Hematopoietic multipotent progenitor cell treated with erythropoietin and hydrocortisone succinate and interleukin-3 and kit ligand, for 4 days (in vitro differentiated cells): ENCODE measurements at regions not wholly inside any gene's neighbourhood (a gene's known extent, or its start where the extent isn't known, plus 50 kb on each side); places are given as distances from the start of the nearest gene placed in this dataset.
"Not testable (repeated sequence)": the region's sequence is repeated elsewhere in the genome, so short reads cannot be mapped to it uniquely, and the experiment has no call there.

Source experiments
- DNase-seq: peaks from one replicate; pipeline ENCODE4 v3.0.0-alpha.2; 2015

DNA sequence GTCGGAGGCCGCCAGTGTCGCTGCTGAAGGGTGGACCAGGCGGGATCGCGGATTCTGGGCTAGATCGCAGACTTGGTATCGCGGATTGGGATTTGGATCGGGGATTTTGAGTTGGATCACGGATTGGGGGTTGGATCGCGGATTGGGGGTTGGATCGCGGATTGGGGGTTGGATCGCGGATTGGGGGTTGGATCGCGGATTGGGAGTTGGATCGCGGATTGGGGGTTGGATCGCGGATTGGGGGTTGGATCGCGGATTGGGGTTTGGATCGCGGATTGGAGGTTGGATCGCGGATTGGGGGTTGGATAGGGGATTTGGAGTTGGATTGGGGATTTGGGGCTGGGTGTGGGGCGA is 93.1 kb upstream of the THOC3 start:
- not testable (repeated sequence) for DNase-seq

DNA sequence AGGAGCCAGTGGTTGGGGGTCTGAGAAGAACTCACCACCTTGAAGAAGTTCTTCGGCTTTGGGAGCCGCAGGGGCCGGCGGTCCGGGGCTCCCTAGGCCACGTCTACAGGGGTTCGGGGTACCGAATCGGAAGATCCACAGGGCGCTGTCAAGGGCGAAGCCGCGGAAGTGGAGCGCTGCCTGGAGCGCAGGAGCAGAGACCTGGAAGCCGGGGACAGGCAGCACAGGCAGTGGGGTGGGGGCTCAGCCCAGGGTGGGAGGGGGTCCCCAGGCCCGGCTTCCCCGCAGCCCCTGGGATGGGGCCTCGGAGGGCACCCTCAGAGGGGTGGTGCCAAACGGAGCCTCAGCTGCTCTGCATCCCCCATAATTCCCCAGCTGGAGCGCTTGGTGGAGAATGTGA is 93.5 kb upstream of the THOC3 start:
- DNase-seq = not testable (repeated sequence)

DNA sequence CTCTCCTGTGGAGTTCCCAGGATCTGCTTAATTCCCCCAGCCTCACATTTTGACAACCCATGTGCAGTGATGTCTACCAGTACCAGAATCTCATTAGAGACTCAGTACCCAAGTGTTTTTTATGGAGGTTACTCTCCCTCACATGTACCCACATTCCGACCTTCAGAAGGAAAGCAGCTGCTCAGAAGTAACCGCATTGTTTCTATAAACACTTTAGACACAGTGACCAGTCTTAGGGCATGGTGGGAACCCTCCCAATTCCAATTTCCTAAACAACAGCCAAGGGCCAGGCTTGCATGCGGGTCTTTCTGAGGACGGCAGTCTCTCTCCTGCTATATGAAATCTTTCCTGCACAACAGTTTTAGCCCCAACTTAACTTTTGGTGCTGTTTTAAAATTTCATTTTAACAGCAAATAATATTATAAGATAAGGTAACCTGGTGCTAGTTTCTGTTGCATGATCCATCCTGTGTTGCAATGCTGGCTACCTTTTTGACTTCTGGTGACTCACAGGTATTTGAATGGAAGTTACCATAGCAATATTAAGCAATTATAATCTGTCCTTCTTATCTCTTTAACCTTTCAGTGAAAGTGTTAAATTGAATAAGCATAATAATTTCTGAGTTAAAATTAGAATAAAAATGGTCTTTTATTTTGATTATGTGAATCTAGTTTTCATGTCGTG is 98.3 kb upstream of the THOC3 start:
- DNase-seq = not testable (repeated sequence)

DNA sequence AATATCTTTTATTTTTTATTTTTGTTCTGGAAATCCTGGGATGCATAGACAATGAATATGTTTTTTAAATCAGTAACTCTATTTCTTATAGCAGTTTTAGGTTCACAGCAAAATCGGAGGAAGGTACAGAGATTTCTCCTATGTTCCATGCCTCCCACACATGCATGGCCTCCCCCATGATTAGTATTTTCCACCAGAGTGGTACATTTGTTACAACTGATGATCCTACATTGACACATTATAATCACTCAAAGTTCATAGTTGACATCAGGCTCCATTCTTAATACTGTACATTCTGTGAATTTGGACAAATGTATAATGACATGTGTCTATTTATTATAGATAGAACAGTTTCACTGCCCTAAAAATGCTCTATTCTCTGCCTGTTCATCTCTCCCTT is 99.0 kb upstream of the THOC3 start:
- not testable (repeated sequence) for DNase-seq

DNA sequence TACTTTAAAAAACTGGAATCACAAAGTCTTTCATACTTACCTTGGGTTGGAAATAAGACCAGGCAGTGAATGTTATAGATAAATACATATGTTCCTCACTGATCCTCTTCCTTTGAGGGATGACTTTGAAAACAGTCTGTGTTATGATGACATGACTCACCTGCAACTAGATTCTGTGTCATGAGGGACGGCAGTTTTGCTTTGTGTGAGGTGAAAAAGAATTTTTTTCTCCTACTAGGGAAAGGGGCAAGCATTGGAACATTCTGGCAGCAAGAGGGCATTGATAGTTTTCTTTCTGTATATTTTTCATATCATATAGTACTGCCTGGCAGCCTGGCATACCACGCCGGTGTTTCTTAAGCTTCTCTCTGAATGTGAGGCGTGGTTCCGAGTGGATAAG is 99.8 kb upstream of the THOC3 start:
- DNase-seq = not testable (repeated sequence)

DNA sequence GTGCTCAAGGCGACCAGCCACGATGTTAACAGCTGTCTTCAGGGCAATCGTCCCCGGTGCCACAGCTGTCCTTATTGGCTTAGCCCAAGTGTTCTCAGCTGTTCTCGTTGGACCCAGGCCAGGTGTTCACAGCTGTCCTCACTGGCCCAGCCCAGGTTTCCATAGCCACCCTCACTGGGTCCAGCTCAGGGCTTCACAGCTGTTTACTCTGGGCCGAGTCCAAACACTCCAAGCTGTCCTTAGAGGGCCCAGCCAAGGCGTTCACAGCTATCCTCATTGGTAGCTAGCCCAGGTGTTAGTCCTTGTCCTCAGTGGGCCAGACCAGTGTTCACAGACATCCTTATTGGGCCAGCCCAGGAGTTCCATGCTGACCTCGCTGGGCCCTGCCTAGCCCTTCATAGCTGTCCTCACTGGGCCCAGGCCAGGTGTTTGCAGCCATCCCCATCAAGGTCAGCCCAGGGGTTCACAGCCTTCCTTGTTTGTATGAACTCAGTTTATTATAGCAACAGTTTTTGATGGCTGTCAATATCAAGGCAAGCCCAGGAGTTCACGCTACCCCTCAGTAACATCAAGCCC is 106.0 kb upstream of the THOC3 start:
- DNase-seq = not testable (repeated sequence)

DNA sequence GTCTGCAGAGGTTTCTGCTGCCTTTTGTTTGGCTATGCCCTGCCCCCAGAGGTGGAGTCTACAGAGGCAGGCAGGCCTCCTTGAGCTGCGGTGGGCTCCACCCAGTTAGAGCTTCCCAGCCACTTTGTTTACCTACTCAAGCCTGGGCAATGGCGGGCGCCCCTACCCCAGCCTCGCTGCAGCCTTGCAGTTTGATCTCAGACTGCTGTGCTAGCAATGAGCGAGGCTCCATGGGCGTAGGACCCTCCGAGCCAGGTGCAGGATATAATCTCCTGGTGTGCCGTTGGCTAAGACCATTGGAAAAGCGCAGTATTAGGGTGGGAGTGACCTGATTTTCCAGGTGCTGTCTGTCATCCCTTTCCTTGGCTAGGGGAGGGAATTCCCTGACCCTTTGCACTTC is 115.6 kb upstream of the THOC3 start:
- DNase-seq = not testable (repeated sequence)

DNA sequence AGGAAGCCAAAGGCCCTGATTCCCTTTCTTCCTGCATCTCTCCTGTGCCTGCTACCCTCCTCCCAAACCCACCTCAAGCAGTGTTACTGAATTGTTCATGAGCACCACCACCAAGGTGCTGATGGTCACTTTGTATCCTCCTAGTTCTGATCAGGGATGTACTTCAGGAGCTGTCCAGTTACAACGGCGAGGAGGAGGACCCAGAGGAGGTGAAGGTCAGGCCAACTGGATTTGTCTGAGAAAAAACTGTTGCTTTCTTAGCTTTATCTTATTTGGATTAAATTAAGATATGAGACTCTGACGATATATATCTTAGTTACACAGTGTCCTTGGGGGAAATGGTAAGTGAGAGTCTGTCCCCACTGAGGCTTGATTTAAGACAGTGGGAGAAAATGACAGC is 135.0 kb upstream of the THOC3 start:
- not testable (repeated sequence) for DNase-seq

DNA sequence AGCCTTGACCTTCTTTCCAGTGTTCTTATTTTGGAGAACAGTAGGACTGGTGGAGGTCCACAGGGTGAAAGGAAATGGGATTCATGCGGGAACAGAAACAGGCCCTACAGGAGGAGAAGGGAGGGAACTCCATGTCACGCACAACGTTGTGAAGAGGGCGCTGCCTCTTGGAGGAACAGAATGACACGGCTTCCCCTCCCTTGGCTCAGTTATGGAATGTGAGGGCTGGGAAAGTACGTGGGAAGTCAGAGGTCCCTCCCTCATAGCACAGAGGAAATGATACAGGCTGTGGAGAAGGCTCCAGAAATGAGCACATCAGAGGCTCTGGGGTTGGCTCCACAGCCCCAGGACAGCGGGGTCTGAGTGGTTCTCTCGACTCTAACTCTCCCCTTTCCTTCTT is 125.3 kb upstream of the SIMC1 start:
- DNase-seq = not testable (repeated sequence)

DNA sequence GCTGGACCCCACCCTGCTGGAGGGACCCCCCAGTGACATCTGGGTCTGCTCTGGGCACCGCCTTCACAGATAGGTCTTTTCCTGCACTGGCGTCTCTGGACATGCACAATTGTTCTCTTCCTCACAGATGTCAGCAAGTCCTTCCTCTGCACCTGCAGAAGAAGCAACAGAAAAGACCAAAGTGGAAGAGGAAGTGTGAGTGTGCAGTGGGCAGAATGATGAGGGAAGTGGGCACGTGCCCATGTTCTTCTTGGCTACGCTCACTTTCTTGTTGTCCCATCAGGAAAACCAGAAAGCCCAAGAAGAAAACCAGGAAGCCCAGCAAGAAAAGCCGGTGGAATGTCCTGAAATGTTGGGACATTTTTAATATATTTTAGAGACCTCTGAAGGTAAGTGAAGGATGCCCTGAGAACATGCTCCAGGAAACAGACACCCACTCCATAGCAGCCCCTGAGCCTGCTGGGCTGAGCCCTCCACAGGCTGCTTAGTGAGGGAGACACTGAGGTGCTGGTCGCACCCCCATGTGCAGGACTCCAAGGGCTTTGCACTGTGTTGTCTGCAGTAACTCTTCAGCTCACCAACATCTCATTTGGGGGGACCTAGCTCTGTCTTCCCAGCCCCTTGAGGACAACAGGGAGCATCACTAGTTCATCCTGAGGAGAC is 124.4 kb upstream of the SIMC1 start:
- not testable (repeated sequence) for DNase-seq

DNA sequence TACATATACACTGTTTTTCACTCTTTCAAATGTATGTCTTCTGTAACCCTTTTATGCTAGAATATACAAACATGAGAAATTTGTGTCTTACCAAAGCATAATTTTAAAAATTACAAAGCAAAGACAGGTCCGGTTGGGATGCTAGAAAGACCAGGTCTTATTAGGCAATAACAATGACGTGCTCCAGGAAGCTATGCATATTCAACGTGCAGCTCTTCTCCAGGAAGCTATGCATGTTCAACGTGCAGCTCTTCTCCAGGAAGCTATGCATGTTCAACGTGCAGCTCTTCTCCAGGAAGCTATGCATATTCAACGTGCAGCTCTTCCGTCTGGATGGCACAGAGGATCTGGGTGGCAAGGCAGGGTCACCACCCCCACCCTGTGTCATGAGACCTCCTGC is 123.4 kb upstream of the SIMC1 start:
- not testable (repeated sequence) for DNase-seq

DNA sequence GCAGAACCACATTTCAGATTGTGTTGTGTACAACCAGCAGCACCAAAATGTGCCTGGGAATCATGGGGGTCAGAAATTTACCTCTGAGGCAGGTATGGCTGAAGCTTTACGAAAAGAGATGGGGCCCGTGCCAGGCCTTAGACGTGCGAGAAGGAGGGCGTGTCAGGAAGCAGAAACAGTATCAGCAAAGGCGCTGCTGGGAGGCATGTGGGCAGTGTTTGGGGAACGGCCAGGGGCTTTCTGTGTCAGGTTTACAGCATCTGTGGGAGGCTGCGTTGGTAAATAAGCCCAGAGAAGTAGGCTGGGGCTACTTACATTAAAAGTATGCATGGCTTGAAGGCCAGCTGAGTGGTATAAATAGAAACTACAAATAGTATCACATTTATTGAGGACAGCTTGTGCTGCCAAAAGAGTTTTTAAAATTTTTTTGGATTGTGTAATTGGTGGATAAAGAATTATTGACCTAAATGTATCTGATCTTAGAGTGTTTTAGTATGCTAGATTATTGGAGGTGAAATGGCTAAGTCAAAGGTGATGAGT is 120.5 kb upstream of the SIMC1 start:
- not testable (repeated sequence) for DNase-seq

DNA sequence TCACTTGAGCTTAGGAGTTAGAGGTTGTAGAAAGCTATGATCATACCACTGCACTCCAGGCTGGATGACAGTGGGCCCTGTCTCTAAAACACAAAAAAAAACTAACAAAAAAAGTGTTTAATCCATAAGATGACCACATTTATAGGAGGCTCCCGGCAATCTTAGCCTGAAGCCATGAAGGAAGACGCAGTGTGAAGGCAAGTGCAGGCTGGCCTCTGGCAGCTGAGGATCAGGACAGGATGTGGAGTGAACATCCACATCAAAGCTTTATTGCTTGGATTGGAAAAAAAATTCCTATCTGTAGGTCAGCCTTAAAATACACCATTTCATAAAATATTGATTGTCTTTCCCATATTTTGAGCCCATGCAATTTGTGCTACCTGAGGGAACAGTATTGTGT is 115.9 kb upstream of the SIMC1 start:
- DNase-seq = not testable (repeated sequence)

DNA sequence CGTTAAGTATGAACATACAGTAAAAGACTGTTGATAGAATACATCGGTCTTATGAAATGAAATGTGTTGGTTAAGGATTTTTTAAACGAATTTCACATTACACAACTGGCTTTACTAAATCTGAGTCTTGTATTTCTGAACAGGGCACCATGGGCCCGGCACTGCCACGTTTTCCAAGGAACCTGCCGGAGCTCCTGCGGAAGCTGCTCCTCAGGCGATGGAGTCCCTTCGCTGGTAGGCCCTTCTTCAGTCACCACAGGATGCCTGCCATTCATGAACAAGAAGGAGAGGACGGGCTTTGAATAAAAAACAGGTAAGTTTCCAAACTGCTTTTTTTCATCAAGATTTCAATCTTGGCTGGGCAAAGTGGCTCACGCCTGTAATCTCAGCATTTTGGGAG is 114.1 kb upstream of the SIMC1 start:
- DNase-seq = not testable (repeated sequence)

DNA sequence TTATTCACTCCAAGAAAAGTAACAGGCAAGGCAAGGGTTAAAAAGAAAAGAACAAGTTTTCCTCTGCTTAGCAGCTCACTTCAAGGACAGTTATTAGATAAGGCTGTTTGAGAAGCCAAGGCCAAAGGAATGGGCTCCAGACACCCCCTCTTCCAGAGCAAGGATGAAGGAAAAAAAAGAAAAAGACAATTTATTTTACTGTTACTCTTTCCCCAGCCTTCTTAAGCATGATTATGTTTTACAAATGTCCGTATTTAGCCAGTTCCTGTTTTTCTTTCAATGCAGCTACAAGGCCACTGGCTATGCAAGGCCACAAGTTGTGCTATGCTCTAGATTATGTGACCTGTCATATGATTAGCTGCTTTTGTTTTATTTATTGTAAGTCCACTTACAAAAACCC is 106.5 kb upstream of the SIMC1 start:
- DNase-seq = peak; percentile 16

DNA sequence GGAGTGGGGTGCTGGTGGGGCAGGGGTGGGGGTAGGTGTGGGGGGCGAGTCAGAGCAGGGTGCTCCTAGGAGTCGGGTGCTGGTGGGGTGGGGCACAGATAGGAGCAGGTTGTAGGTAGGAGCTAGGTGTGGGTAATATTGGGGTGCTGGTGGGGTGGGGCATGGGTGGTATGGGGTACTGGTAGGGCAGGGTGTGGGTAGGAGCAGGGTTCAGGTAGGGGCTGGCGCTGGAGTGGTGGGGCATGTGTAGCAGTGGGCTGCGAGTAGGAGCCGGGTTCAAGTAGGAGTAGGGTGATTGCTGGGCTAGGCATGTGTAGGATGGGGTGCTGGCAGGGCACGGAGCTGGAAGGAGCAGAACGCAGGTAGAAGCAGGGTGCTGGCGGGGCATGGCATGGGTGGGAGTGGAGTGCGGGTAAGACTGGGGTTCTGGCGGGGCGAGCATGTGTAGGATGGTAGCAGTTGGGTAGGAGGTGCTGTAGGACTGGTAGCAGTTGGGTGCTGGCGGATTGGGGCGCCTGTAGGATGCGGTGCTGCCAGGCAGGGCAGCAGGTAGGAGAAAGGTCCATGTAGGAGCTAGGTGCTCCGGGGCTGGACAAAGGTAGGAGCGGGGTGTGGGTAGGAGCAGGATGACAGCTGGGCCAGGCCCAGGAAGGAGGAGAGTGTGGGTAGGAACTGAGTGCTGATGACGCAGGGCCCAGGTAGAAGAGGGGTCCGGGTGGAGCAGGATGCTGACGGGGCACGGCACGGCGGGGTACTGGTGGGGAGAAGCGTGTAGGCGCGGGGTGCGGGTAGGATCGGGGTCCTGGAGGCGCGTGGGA is 105.5 kb upstream of the SIMC1 start:
- DNase-seq = no peak

DNA sequence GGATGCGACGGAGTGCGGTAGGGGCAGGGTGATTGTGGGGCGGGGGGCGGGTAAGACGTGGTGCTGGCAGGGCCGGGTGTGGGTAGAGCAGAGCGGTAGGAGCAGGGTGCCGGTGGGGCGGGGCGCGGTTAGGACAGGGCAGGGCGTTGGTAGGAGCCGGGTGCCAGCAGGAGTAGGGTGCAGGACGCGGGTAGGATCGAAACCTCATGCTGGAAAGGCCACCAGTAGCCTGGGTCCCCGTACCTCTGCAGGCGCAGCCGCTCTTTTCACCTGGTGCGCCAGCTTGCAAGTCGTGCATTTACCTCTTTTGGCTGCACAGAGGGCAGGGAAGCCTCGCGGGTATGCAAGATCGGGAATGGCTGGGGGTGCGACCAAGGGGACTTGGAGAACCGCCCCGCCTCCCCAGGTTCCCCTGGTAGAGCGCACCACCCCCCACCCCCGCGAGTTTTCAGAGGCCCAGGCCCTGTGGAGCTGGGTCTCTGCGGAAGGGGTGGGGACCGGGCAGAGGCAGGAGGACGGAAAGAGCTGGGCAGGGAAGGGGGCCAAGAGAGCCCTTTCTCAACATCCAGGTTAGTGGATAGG is 104.8 kb upstream of the SIMC1 start:
- DNase-seq = peak; percentile 5

DNA sequence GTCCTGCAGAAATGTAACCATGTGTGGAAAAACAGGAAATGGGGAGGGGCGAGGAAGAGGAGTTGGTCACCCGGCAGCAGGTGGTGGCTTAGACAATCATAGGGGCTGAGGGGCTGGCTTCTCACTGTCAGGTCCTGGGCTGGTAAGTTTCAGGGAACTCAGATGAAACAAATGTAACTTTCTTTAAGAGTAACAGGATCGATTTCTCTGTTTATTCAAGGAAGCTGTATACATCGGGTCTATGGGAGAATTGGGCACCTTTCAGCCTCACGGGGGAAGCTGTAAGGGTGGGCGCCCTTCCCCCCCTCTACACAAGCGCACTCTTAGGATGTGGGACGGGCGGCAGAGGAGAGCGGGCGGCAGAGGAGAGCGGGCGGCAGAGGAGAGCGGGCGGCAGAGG is 104.3 kb upstream of the SIMC1 start:
- DNase-seq = peak; percentile 4

DNA sequence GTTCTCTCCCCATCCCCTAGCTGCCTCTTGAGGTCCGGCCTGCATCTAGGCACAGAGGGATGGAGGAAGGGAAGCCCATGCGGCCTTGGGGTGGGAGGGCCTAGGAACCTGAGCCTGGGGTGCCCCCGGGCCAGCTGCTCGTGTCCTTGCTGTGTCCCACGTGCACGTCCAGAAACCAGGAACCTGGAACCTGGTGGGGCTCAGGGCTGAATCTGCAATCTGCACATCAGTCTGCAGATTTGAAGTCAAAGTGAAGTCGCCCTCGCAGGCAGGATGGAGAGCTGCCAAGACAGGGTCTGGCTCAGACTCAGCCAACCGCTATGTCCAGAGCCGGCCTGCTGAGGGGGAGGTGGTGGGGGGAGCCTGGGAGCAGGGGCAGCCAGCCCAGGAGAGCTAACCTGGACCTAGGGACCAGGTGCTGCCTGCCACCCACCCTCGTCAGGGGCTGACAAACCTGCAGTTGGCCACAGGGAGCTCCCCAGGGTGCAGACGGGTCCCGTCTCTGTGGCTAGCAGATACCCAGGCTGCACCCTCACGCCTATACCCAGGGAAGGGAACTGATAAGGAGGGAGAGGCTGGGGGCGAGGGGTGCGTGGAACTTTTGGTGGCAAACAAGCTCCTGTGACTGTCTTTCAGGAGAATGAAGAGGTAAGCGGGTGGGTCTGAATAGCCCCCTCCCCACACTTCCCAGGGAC is 103.5 kb upstream of the SIMC1 start:
- peak; percentile 22 for DNase-seq

DNA sequence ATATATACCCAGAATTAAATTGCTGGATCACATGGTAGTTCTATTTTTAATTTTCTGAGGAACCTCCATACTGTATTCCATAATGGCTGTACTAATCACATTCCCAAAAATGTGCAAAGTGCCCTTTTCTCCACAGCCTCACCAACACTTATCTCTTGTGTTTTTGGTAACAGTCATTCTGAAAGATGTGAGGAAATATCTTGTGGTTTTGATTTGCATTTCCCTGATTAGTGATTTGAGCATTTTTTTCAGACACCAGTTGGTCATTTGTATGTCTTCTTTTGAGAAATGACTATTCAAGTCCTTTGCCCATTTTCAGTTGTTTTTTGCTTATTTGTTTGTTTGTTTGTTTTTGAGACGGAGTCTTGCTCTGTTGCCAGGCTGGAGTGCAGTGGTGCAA is 98.1 kb upstream of the SIMC1 start:
- DNase-seq = peak; percentile 7

DNA sequence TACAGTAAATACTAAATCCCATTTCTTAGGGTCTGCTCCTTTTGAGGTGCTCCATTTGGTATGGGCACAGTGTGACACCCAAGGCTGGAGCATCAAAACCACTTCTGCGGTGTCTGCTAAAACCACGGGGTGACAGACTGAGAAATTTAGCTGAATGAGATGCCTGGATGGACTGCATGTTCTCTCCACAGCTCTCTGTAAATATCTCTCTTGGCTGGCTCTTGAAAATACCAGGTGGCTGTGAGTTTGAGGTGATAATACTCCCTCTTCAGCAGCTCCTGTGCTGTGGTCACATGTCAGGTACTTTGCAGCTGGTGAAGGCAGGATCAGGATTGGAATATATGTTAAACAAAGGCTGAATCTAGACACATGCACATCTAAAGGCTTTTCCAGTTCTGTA is 93.7 kb upstream of the SIMC1 start:
- no peak for DNase-seq

DNA sequence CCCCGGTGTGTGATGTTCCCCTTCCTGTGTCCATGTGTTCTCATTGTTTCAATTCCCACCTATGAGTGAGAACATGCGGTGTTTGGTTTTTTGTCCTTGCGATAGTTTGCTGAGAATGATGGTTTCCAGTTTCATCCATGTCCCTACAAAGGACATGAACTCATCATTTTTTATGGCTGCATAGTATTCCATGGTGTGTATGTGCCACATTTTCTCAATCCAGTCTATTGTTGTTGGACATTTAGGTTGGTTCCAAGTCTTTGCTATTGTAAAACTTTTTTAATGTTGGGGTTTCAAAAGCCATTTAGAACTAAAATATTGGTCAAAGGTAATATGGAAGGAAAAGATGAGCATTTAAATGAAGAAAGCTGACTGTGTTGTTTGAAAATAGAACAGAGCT is 88.3 kb upstream of the SIMC1 start:
- DNase-seq = not testable (repeated sequence)
